Prostate gland (tissue), 2 donors: ENCODE measurements at regions not wholly inside any gene's neighbourhood (a gene's known extent, or its start where the extent isn't known, plus 50 kb on each side); places are given as distances from the start of the nearest gene placed in this dataset.

Experiments used
- DNase-seq: peaks from one replicate; pipeline ENCODE4 v3.0.0-alpha.2; 2019; ENCODE audit warnings: low spot score
- H3K27ac ChIP-seq, 2 donors: fragments of 200-600 bp; sonication (generic); 2 replicates each; pipeline ENCODE4 v1.5.1; 2017 to 2019
- H3K27me3 ChIP-seq: fragments of 200-600 bp; sonication (generic); replicated peaks from 2 replicates; pipeline ENCODE4 v1.5.1; 2019; ENCODE audit not compliant: insufficient read depth
- H3K36me3 ChIP-seq, 2 donors: fragments of 200-600 bp; sonication (generic); 1 replicate in 1 of 2; 2 replicates in 1 of 2; pipeline versions ENCODE4 v1.5.1 to v1.8.1; 2017 to 2019
- H3K4me1 ChIP-seq: fragments of 200-600 bp; sonication (generic); replicated peaks from 2 replicates; pipeline ENCODE4 v1.5.1; 2019
- H3K4me3 ChIP-seq, 2 donors: fragments of 200-600 bp; sonication (generic); 2 replicates each; pipeline ENCODE4 v1.5.1; 2017 to 2019
- H3K9me3 ChIP-seq: fragments of 200-600 bp; sonication (generic); 2 replicates; pipeline ENCODE4 v1.5.1; 2017
- POLR2A ChIP-seq: fragments of 450-650 bp; IDR thresholded peaks from one replicate; pipeline ENCODE4 v1.6.1; 2016; ENCODE audit warnings: antibody characterized with exemption, mild to moderate bottlenecking
- POLR2AphosphoS5 ChIP-seq: sonication (generic); formaldehyde crosslinking; IDR thresholded peaks from one replicate; pipeline ENCODE4 v1.6.1; 2017; ENCODE audit warnings: antibody characterized with exemption
- WGBS: methylation state at CpG from one replicate; pipeline ENCODE4 v1.1.5; 2018; 5-methylcytosine and 5-hydroxymethylcytosine counted together
- intact Hi-C: fragments of 100-400 bp; cut with DNase I; formaldehyde crosslinking; loops from one replicate; pipeline ENCODE4 v1.14.2; 2022
- TF ChIP-seq, protein P1 (sequence below), 4 experiments: fragments of 200-600 bp in 2 of 4; fragments of 450-650 bp in 2 of 4; sonication (generic) in 2 of 4; IDR thresholded peaks; 1 replicate in 3 of 4; 2 replicates in 1 of 4; pipeline ENCODE4 v1.5.1; 2016 to 2019; ENCODE audit warnings: antibody characterized with exemption in 4 of 4, mild to moderate bottlenecking in 2 of 4, moderate library complexity in 2 of 4

DNA sequence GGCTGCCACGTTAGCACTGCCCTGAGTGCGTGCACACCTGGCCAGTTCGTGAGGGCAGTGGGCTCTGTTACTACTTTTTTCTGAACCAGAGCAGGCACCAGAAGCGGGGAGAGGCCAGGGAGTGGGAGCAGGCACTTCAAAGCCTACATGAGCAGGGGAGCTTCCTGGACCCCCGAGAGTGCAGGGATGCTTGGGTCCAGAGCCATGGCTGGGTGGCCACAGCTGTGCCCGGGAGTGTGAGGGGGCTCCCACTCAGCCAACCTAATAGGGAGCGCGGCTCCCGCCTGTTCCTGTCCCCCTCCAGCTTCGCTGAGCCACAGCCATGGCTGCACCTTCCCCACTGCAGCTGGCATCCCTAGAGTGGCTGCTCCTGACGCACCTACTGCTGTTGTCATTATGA, 1423.3 kb downstream of the SI start:
- intact Hi-C loops: no loop called here
- Histone ChIP-seq H3K9me3 (no peaks in the 10 kb centered on the region), H3K36me3 (no peaks in the 10 kb centered on the region), H3K4me1 (no peaks in the 10 kb centered on the region), H3K27ac (no peak overlapping the region), H3K4me3 (no peak overlapping the region), H3K27me3 (no peaks in the 10 kb centered on the region)
- DNase-seq: no peak
- 96% methylated on average over 10 of the region's 11 CpGs for WGBS
- TF ChIP-seq, protein P1, sequence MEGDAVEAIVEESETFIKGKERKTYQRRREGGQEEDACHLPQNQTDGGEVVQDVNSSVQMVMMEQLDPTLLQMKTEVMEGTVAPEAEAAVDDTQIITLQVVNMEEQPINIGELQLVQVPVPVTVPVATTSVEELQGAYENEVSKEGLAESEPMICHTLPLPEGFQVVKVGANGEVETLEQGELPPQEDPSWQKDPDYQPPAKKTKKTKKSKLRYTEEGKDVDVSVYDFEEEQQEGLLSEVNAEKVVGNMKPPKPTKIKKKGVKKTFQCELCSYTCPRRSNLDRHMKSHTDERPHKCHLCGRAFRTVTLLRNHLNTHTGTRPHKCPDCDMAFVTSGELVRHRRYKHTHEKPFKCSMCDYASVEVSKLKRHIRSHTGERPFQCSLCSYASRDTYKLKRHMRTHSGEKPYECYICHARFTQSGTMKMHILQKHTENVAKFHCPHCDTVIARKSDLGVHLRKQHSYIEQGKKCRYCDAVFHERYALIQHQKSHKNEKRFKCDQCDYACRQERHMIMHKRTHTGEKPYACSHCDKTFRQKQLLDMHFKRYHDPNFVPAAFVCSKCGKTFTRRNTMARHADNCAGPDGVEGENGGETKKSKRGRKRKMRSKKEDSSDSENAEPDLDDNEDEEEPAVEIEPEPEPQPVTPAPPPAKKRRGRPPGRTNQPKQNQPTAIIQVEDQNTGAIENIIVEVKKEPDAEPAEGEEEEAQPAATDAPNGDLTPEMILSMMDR (IDR thresholded peaks at IDR 0.05): no peak
- no peak for TF ChIP-seq POLR2AphosphoS5
- TF ChIP-seq POLR2A: no peak

DNA sequence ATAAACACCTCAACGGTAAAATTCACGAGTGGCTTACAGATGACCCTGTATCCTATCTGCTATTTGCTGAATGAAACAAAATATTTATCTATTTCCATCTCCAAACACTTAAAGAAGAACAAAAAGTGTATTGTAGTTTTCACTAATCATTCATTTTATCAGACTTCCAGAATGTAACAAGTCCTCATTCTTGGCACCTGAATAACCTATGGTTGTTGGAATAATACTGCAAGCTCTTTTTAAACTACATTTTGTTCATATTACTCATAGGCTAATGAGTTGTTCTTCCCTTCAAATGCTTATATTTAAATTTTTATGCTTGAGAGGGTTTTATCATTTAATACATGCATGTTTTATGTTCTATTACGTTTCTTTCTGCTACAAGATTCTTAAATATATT, 1434.1 kb downstream of the SI start:
- Histone ChIP-seq H3K27ac (no peak overlapping the region), H3K36me3 (no peaks in the 10 kb centered on the region), H3K4me3 (no peak overlapping the region), H3K9me3 (no peaks in the 10 kb centered on the region), H3K4me1 (no peaks in the 10 kb centered on the region), H3K27me3 (no peaks in the 10 kb centered on the region)
- no peak for TF ChIP-seq POLR2A
- TF ChIP-seq, protein P1 (IDR thresholded peaks at IDR 0.05): no peak
- no peak for TF ChIP-seq POLR2AphosphoS5
- no peak for DNase-seq
- 42% methylated on average over 3 of the region's 3 CpGs for WGBS
- intact Hi-C loops: no loop called here

DNA sequence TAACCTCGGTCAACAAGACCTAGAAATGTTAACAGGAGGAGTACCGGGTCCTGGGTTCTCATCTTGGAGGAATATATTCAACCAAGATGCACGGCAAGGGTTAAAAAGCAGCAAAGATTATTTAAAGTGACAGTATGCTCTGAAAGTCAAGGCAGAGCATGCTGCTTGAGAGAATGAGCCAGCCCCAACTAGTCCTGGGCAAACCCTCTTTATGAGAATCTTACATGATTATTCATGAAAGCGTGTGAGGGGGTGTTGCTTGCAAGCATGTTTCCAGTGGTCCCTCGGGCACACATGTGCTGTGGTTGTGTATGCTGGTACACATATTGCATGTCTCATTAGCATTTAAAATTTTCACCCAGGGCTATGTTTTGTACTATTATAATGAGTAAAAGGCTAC, 1445.6 kb downstream of the SI start:
- Histone ChIP-seq H3K27me3 (no peaks in the 10 kb centered on the region), H3K9me3 (no peaks in the 10 kb centered on the region), H3K27ac (no peak overlapping the region), H3K4me3 (no peak overlapping the region), H3K4me1 (no peaks in the 10 kb centered on the region), H3K36me3 (no peaks in the 10 kb centered on the region)
- TF ChIP-seq, protein P1 (IDR thresholded peaks at IDR 0.05): no peak
- no peak for TF ChIP-seq POLR2A
- no peak for TF ChIP-seq POLR2AphosphoS5
- no peak for DNase-seq
- intact Hi-C loops: no loop called here
- 64% methylated on average over 5 of the region's 5 CpGs for whole genome bisulfite sequencing

DNA sequence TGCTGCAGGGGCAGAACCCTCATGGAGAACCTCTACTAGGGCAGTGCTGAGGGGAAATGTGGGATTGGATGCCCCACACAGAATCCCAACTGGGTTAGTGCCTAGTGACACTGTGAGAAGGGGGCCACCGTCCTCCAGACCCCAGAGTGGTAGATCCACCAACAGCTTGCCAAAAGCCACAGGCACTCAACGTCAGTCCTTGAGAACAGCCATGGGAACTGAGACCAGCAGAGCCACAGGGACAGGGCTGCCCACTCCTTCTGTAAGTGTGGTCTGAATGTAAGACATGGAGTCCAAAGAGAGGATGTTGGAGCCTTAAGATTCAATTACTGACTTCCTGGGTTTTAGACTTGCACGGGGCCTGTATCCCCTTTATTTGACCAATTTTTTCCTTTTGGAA, 1451.5 kb downstream of the SI start:
- Histone ChIP-seq H3K27ac (no peak overlapping the region), H3K4me3 (no peak overlapping the region), H3K36me3 (no peaks in the 10 kb centered on the region), H3K9me3 (no peaks in the 10 kb centered on the region), H3K4me1 (no peaks in the 10 kb centered on the region), H3K27me3 (no peaks in the 10 kb centered on the region)
- intact Hi-C loops: no loop called here
- no peak for DNase-seq
- no peak for TF ChIP-seq POLR2A
- no peak for TF ChIP-seq POLR2AphosphoS5
- TF ChIP-seq, protein P1 (IDR thresholded peaks at IDR 0.05): no peak
- WGBS: 96% methylated on average over 3 of the region's 3 CpGs

DNA sequence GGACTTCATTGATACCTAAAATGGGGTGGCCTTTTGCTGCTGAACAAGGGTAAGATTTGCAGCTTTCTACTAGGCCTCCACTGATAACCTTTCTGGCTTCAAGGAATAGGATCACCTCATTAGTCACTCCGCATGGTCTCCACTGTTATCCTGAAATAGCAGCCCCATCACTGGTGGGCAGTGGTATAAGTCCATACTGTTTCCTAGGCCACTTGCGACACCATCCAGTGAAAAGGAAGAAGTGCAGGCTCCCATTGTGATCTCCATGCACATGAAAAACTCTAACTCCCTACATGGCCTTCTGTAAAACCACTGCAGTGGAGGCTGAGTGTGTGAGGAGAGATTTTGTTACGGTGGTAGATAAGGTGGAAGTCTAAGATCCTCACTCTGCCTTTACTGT, 1455.9 kb downstream of the SI start:
- intact Hi-C loops: no loop called here
- TF ChIP-seq, protein P1 (IDR thresholded peaks at IDR 0.05): no peak
- TF ChIP-seq POLR2A: no peak
- TF ChIP-seq POLR2AphosphoS5: no peak
- 83% methylated on average over 3 of the region's 3 CpGs for WGBS

More for the DNA sequence above, 1455.9 kb downstream of the SI start:
- no peaks in the 10 kb centered on the region for H3K27me3 ChIP-seq
- no peak overlapping the region for H3K4me3 ChIP-seq
- no peaks in the 10 kb centered on the region for H3K36me3 ChIP-seq
- H3K4me1 ChIP-seq: no peaks in the 10 kb centered on the region
- no peak for DNase-seq
- no peaks in the 10 kb centered on the region for H3K9me3 ChIP-seq
- no peak overlapping the region for H3K27ac ChIP-seq
